Ovary (tissue), 7 donors: ENCODE measurements at regions not wholly inside any gene's neighbourhood (a gene's known extent, or its start where the extent isn't known, plus 50 kb on each side); places are given as distances from the start of the nearest gene placed in this dataset.

Experiments
- DNase-seq, 5 donors: peaks; one replicate each; pipeline ENCODE4 v3.0.0-alpha.2; 2019 to 2020
- H3K27ac ChIP-seq, 2 donors: fragments of 200-600 bp; one replicate each; pipeline versions ENCODE4 v1.5.1 to v1.8.0; 2019 to 2022
- H3K27me3 ChIP-seq: fragments of 200-600 bp; one replicate; pipeline ENCODE4 v1.8.0; 2022
- H3K36me3 ChIP-seq: fragments of 200-600 bp; sonication (generic); one replicate; pipeline ENCODE4 v1.5.1; 2019
- H3K4me1 ChIP-seq: one replicate; pipeline ENCODE4 v1.8.1; 2013; ENCODE audit warnings: mild to moderate bottlenecking, moderate library complexity; ENCODE audit not compliant: insufficient read depth
- H3K4me3 ChIP-seq: fragments of 200-600 bp; sonication (generic); one replicate; pipeline ENCODE4 v1.5.1; 2017
- H3K9me3 ChIP-seq, 2 donors: fragments of 200-600 bp in 1 of 2; sonication (generic) in 1 of 2; one replicate each; pipeline versions ENCODE4 v1.5.1 to v1.8.1; 2013 to 2019; ENCODE audit warnings: mild to moderate bottlenecking in 1 of 2, moderate library complexity in 1 of 2
- EP300 ChIP-seq: sonication (generic); formaldehyde crosslinking; IDR thresholded peaks from one replicate; pipeline ENCODE4 v1.6.1; 2017; ENCODE audit warnings: antibody characterized with exemption
- POLR2A ChIP-seq: fragments of 450-650 bp; IDR thresholded peaks from one replicate; pipeline ENCODE4 v1.6.1; 2017; ENCODE audit warnings: antibody characterized with exemption, mild to moderate bottlenecking, moderate library complexity
- WGBS, 3 donors: extraction: QIAGEN DNeasy Blood & Tissue Kit in 1 of 3; methylation state at CpG; one replicate each; pipeline versions ENCODE4 v1.1.5 to v1.1.7; 2013 to 2017; 5-methylcytosine and 5-hydroxymethylcytosine counted together
- intact Hi-C, 4 donors: fragments of 100-400 bp; cut with DNase I; formaldehyde crosslinking; loops; one replicate each; pipeline versions ENCODE4 v1.11.0 to v1.15.1; 2022 to 2023
- TF ChIP-seq, protein P1 (sequence below), 3 donors: fragments of 450-650 bp in 2 of 3; fragments of 200-600 bp in 1 of 3; IDR thresholded peaks; one replicate each; pipeline versions ENCODE4 v1.5.1 to v1.8.0; 2016 to 2022; ENCODE audit warnings: antibody characterized with exemption in 3 of 3, mild to moderate bottlenecking in 1 of 3
- donor health status: DM: no; HTN: no; CAD: no; lungs with moderate emphysema.
- donor health status: DM: no; HTN: no; CAD: no.
- donor health status: Bipolar disorder and iron deficiency.
- donor health status: DM: no; HTN: no; CAD: no.
- donor health status: DM: yes; HTN: yes; CAD: no.

DNA sequence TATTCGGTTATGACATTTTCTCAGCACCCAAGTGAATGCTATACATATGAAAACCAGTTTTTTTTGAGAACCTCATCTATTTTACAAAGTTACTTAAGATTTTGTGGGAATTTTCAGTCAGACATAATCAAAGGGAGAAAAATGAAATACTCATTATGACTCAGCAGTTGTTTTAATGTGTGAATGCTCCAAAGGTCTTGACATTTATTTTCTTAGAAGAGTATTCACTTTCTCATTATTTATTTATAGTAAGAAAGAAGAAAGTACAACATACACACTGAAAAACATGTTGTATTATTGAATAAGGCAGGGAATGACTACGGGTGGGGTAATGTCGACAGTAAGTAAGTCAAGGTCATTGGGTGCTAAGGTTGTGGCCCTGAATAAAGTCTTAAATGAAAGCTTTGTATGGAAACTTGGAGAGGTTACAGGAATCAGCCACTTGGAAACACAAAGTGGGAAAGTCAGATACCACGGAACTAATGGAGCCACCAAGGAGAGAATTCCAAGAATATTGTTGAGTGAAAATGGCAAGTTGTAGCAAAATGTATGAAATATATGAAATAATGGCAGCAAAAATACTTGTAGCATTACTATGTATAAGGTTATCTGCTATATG lies 844.5 kb downstream of the TBL1XR1 start:
- no peaks in the 10 kb centered on the region for H3K4me1 ChIP-seq
- WGBS, 3 donors = 28 to 41% (median 36%) methylated on average over 4 of the region's 4 CpGs
- H3K4me3 ChIP-seq = no peak overlapping the region
- H3K27ac ChIP-seq = no peak overlapping the region
- H3K36me3 ChIP-seq = no peaks in the 10 kb centered on the region
- H3K27me3 ChIP-seq = no peaks in the 10 kb centered on the region
- TF ChIP-seq, protein P1, sequence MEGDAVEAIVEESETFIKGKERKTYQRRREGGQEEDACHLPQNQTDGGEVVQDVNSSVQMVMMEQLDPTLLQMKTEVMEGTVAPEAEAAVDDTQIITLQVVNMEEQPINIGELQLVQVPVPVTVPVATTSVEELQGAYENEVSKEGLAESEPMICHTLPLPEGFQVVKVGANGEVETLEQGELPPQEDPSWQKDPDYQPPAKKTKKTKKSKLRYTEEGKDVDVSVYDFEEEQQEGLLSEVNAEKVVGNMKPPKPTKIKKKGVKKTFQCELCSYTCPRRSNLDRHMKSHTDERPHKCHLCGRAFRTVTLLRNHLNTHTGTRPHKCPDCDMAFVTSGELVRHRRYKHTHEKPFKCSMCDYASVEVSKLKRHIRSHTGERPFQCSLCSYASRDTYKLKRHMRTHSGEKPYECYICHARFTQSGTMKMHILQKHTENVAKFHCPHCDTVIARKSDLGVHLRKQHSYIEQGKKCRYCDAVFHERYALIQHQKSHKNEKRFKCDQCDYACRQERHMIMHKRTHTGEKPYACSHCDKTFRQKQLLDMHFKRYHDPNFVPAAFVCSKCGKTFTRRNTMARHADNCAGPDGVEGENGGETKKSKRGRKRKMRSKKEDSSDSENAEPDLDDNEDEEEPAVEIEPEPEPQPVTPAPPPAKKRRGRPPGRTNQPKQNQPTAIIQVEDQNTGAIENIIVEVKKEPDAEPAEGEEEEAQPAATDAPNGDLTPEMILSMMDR (IDR thresholded peaks at IDR 0.05) = no peak
- TF ChIP-seq POLR2A (no peak), EP300 (no peak)
- intact Hi-C loops = no loop called here
- H3K9me3 ChIP-seq = no peaks in the 10 kb centered on the region
- DNase-seq = no peak

DNA sequence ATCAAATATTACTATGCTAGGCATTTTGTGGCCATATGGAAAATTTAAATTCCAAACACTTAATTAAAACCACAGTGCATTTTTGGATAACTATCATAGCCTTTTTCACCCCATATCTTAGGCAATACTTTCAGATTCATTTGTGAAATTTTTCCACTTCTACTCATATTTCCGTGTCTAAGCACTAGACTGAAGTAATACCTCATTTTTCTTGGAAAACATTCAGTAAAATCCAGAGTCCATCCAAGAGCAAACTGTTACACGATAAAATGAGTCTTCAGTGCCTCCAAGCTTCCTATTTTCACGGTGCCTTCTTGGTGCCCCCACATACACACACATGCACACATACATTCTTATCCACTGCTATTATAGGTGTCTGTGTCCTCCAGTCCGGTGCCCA lies 845.9 kb downstream of the TBL1XR1 start:
- no peak for DNase-seq
- intact Hi-C loops = no loop called here
- no peak overlapping the region for H3K27ac ChIP-seq
- no peaks in the 10 kb centered on the region for H3K27me3 ChIP-seq
- H3K9me3 ChIP-seq = no peaks in the 10 kb centered on the region
- H3K4me1 ChIP-seq = no peaks in the 10 kb centered on the region
- H3K36me3 ChIP-seq = no peaks in the 10 kb centered on the region
- TF ChIP-seq, protein P1 (IDR thresholded peaks at IDR 0.05) = no peak
- TF ChIP-seq EP300 (no peak), POLR2A (no peak)
- no peak overlapping the region for H3K4me3 ChIP-seq
- WGBS, 3 donors = 79 to 89% (median 85%) methylated on average over 4 of the region's 4 CpGs

DNA sequence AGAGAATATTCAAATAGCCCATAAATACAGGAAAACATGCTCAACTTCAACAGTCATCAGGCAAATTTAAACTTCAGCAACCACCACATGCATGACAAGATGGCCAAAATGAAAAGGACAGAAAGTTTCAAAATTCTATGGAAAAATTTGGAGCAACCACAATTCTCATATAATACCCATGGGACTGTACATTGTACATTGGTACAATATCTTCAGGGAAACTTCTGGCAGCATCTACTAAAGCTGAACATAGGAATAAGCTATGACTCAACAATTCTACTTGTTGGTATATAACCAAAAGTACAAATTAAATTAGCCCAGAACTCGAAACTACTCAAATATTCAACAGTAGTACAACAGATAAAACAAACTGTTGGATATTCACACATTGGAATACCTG lies 847.6 kb downstream of the TBL1XR1 start:
- H3K4me3 ChIP-seq = no peak overlapping the region
- intact Hi-C loops = no loop called here

DNA sequence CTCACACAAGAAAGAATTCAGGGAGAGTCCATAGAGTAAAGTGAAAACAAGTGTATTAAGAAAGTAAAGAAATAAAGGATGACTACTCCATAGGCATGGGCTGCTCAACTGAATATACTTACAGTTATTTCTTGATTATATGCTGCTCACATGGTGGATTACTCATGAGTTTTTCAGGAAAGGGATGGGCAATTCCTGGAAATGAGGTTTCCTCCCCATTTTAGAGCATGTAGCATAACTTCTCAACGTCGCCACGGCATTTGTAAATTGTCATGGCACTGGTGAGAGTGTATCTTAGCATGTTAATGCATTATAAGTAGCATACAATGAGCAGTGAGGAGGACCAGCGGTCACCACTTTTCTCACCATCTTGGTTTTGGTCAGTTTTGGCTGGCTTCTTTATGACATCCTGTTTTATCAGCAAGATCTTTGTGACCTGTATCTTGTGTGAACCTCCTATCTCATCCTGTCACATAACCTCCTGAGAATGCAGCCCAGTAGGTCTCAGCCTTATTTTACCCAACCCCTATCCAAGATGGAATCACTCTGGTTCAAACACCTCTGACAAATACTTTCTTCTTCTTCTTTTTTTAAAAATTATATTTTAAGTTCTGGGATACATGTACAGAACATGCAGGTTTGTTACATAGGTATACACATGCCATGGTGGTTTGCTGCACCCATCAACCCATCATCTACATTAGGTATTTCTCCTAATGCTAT lies 849.7 kb downstream of the TBL1XR1 start:
- no peak overlapping the region for H3K4me3 ChIP-seq
- no peaks in the 10 kb centered on the region for H3K9me3 ChIP-seq
- no peaks in the 10 kb centered on the region for H3K27me3 ChIP-seq
- intact Hi-C loops = no loop called here
- no peaks in the 10 kb centered on the region for H3K4me1 ChIP-seq
- H3K36me3 ChIP-seq = no peaks in the 10 kb centered on the region
- TF ChIP-seq POLR2A (no peak), EP300 (no peak)
- TF ChIP-seq, protein P1 (IDR thresholded peaks at IDR 0.05) = no peak
- 69 to 70% (median 69%) methylated on average over 4 of the region's 4 CpGs for WGBS, 3 donors
- no peak for DNase-seq
- H3K27ac ChIP-seq = no peak overlapping the region

More for the DNA sequence above, 847.6 kb downstream of the TBL1XR1 start:
- H3K36me3 ChIP-seq = no peaks in the 10 kb centered on the region
- TF ChIP-seq, protein P1 (IDR thresholded peaks at IDR 0.05) = no peak
- TF ChIP-seq EP300 (no peak), POLR2A (no peak)
- no peaks in the 10 kb centered on the region for H3K9me3 ChIP-seq
- no peak overlapping the region for H3K27ac ChIP-seq
- H3K4me1 ChIP-seq = no peaks in the 10 kb centered on the region
- DNase-seq = no peak
- H3K27me3 ChIP-seq = no peaks in the 10 kb centered on the region
- 79 to 83% (median 83%) methylated on average over 1 of the region's 1 CpG for WGBS, 3 donors
